ENCODE measurements at regions not wholly inside any gene's neighbourhood (a gene's known extent, or its start where the extent isn't known, plus 50 kb on each side); places are given as distances from the start of the nearest gene placed in this dataset.
"Not testable (repeated sequence)": the region's sequence is repeated elsewhere in the genome, so short reads cannot be mapped to it uniquely, and the experiment has no call there.

DNA sequence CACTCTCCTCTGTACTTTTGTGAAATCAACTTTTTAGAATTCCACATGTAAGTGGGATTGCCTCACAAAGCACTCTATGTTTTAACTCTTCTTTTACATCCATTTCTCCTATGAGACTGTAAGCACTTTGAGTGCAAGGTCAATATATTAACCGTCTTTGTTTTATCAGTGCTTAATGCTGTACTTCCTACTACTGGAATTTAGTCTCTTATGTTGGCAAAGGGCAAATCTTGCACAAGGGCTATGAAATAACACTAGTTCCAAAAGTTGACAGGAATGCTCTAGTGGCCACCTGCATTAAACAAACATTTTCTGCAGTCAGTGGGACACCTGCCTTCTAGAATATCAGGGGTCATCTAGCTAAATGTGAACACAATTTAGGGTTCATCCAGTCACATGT lies 117.5 kb upstream of the SPATA31A3 start:
- H3K27me3 Mint-ChIP-seq (ENCODE audit: insufficient read depth, unreplicated experiment); H3K9me3 ChIP-seq; BruUV-seq (replicated peaks); POLR2A ChIA-PET; H3K4me3 Mint-ChIP-seq (ENCODE audit: unreplicated experiment); H3K27me3 ChIP-seq (replicated peaks; ENCODE audit: control insufficient read depth, insufficient read depth, low read length); H3K4me1 ChIP-seq; CTCF ChIA-PET; H3K36me3 Mint-ChIP-seq (ENCODE audit: insufficient read depth, unreplicated experiment); H3K9me3 Mint-ChIP-seq (ENCODE audit: unreplicated experiment); DNase-seq; H3K4me1 Mint-ChIP-seq (ENCODE audit: low read depth, unreplicated experiment); H3K4me3 ChIP-seq (ENCODE audit: low read depth, low read length); H3K27ac Mint-ChIP-seq (ENCODE audit: unreplicated experiment); H3K36me3 ChIP-seq (ENCODE audit: control insufficient read depth, insufficient read depth, low read length); intact Hi-C loops (cut with micrococcal nuclease; ENCODE audit: unreplicated experiment): not testable (repeated sequence)

DNA sequence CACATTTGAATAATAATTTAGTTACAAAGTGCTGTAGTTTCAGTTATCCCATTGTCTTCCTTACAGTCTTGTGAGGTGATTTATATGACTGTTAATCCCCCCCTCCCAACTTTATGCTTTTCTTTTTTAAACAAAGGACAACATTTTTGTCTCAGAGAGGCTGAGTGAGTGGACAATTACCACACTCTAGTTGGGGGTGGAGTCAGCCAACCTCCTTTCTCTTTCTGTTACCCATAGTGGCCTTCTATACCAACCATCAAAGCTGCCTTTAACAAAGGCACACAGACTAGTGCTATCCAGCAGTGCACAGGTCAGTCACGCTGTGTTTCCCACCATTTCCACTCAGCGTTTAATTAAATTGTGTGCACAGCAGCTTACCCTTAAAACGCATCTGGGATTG lies 114.3 kb upstream of the SPATA31A3 start:
- BruUV-seq (replicated peaks); H3K27me3 Mint-ChIP-seq (ENCODE audit: insufficient read depth, unreplicated experiment); POLR2A ChIA-PET; H3K4me3 Mint-ChIP-seq (ENCODE audit: unreplicated experiment); intact Hi-C loops (cut with micrococcal nuclease; ENCODE audit: unreplicated experiment); H3K27ac Mint-ChIP-seq (ENCODE audit: unreplicated experiment); H3K36me3 Mint-ChIP-seq (ENCODE audit: insufficient read depth, unreplicated experiment); H3K4me3 ChIP-seq (ENCODE audit: low read depth, low read length); H3K9me3 ChIP-seq; H3K4me1 ChIP-seq; H3K9me3 Mint-ChIP-seq (ENCODE audit: unreplicated experiment); H3K4me1 Mint-ChIP-seq (ENCODE audit: low read depth, unreplicated experiment); DNase-seq; CTCF ChIA-PET; H3K27me3 ChIP-seq (replicated peaks; ENCODE audit: control insufficient read depth, insufficient read depth, low read length); H3K36me3 ChIP-seq (ENCODE audit: control insufficient read depth, insufficient read depth, low read length): not testable (repeated sequence)

DNA sequence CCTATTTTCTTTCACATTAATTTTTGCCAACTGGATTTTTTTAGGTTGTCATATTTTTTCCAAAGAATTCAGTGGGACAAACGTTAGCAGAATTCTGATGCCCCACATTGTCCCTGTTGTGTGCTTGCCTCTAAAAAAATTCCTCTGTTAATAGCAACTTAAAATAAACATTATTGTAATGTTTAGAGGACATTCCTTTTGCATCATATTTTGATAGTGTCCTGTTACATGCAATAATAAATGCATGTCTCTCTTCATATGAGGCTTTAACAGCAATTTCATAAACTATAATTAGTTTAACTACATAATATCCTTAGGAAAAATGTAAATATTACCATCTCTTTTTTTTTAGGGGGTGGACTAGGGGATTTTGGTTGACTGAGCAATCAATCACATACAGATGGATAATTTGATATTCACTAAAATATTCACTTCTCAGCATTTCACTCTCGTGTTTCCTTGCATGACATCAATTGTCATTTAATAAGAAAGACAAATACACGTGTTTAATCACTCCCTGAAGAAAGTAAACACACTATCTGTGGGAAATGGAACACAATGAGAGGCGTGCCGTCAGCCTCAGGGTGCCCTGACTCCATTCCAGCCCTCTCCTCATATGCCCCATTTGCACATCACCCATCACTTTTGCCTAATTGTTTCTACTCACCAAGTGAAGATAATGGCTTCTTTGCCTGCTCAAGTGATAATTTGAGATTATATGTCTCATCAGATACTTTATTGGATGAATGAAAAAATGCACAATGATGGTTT lies 110.3 kb upstream of the SPATA31A3 start:
- H3K4me3 ChIP-seq (ENCODE audit: low read depth, low read length); DNase-seq; intact Hi-C loops (cut with micrococcal nuclease; ENCODE audit: unreplicated experiment); H3K36me3 ChIP-seq (ENCODE audit: control insufficient read depth, insufficient read depth, low read length); CTCF ChIA-PET; H3K4me1 ChIP-seq; POLR2A ChIA-PET; H3K27ac Mint-ChIP-seq (ENCODE audit: unreplicated experiment); H3K9me3 ChIP-seq; H3K4me1 Mint-ChIP-seq (ENCODE audit: low read depth, unreplicated experiment); H3K4me3 Mint-ChIP-seq (ENCODE audit: unreplicated experiment); BruUV-seq (replicated peaks); H3K36me3 Mint-ChIP-seq (ENCODE audit: insufficient read depth, unreplicated experiment); H3K27me3 Mint-ChIP-seq (ENCODE audit: insufficient read depth, unreplicated experiment); H3K27me3 ChIP-seq (replicated peaks; ENCODE audit: control insufficient read depth, insufficient read depth, low read length); H3K9me3 Mint-ChIP-seq (ENCODE audit: unreplicated experiment): not testable (repeated sequence)

DNA sequence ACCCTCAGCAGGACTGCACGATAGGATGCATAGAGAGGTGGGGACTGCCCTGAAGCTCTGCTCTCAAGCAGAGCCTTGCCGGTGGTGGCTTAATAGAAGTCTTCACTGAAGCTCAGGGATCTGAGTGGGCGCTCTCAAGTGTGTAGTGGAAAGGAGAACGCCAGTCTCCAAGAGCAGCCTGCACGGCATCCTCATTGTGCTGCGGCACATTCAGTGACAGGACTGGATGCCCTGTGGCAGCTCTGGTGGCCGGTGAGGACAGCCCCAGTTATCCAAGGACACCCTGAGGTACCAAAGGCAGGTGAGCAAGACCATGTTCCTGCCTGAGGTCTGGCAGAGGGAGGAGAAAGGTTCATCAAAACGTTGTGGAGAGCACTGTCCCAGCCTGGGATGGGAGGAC lies 98.8 kb upstream of the SPATA31A3 start:
- H3K36me3 Mint-ChIP-seq (ENCODE audit: insufficient read depth, unreplicated experiment); H3K4me1 Mint-ChIP-seq (ENCODE audit: low read depth, unreplicated experiment); H3K4me3 ChIP-seq (ENCODE audit: low read depth, low read length); H3K4me1 ChIP-seq; H3K27me3 ChIP-seq (replicated peaks; ENCODE audit: control insufficient read depth, insufficient read depth, low read length); DNase-seq; BruUV-seq (replicated peaks); H3K27me3 Mint-ChIP-seq (ENCODE audit: insufficient read depth, unreplicated experiment); POLR2A ChIA-PET; H3K9me3 Mint-ChIP-seq (ENCODE audit: unreplicated experiment); CTCF ChIA-PET; H3K27ac Mint-ChIP-seq (ENCODE audit: unreplicated experiment); H3K9me3 ChIP-seq; H3K36me3 ChIP-seq (ENCODE audit: control insufficient read depth, insufficient read depth, low read length); H3K4me3 Mint-ChIP-seq (ENCODE audit: unreplicated experiment); intact Hi-C loops (cut with micrococcal nuclease; ENCODE audit: unreplicated experiment): not testable (repeated sequence)

DNA sequence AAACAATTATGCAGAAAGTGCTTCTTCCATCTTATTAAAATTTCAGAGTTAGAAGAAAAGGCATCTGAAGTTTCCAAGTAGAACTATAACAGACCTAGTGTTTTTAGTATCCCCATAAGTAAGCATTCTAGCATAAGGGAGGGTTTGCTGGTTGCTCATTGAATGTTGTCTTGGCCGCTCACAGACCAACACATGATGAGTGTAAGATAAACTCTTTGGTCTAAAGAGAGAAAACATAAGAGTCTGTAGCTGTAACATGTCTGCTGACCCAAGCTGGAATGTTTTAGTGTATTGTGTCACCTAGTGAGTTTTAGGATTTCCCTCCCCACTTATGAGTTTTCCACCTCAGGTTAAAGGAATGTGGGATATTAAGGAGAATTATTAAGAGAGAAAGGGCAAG lies 94.5 kb upstream of the SPATA31A3 start:
- H3K9me3 ChIP-seq; H3K36me3 ChIP-seq (ENCODE audit: control insufficient read depth, insufficient read depth, low read length); H3K9me3 Mint-ChIP-seq (ENCODE audit: unreplicated experiment); POLR2A ChIA-PET; H3K4me1 ChIP-seq; H3K27me3 Mint-ChIP-seq (ENCODE audit: insufficient read depth, unreplicated experiment); BruUV-seq (replicated peaks); H3K4me1 Mint-ChIP-seq (ENCODE audit: low read depth, unreplicated experiment); H3K4me3 ChIP-seq (ENCODE audit: low read depth, low read length); H3K36me3 Mint-ChIP-seq (ENCODE audit: insufficient read depth, unreplicated experiment); H3K27ac Mint-ChIP-seq (ENCODE audit: unreplicated experiment); H3K27me3 ChIP-seq (replicated peaks; ENCODE audit: control insufficient read depth, insufficient read depth, low read length); DNase-seq; H3K4me3 Mint-ChIP-seq (ENCODE audit: unreplicated experiment); CTCF ChIA-PET; intact Hi-C loops (cut with micrococcal nuclease; ENCODE audit: unreplicated experiment): not testable (repeated sequence)

DNA sequence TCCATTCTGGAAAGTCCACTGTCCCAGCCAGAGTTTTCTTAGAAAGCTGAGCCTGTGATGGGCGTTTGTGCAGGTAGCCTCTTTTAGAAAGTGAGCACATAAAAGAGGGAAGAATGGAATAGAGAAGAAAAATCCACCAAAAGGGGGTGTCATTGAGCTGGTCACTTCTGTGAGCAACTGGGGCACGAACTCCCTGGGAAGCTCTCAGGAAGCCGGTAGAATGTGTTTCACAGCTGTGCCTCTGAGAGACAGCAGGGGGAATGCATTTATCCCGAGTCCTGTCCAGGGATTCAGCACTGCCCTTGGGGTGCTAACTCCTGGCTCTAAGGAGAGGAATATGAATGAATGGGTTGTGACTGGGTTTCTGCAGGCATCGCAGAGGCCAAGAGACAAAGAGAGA lies 73.8 kb upstream of the SPATA31A3 start:
- CTCF ChIA-PET; H3K4me3 ChIP-seq (ENCODE audit: low read depth, low read length); intact Hi-C loops (cut with micrococcal nuclease; ENCODE audit: unreplicated experiment); BruUV-seq (replicated peaks); H3K36me3 Mint-ChIP-seq (ENCODE audit: insufficient read depth, unreplicated experiment); H3K27me3 ChIP-seq (replicated peaks; ENCODE audit: control insufficient read depth, insufficient read depth, low read length); H3K9me3 ChIP-seq; H3K36me3 ChIP-seq (ENCODE audit: control insufficient read depth, insufficient read depth, low read length); H3K27ac Mint-ChIP-seq (ENCODE audit: unreplicated experiment); H3K9me3 Mint-ChIP-seq (ENCODE audit: unreplicated experiment); H3K27me3 Mint-ChIP-seq (ENCODE audit: insufficient read depth, unreplicated experiment); POLR2A ChIA-PET; H3K4me3 Mint-ChIP-seq (ENCODE audit: unreplicated experiment); H3K4me1 ChIP-seq; H3K4me1 Mint-ChIP-seq (ENCODE audit: low read depth, unreplicated experiment); DNase-seq: not testable (repeated sequence)

DNA sequence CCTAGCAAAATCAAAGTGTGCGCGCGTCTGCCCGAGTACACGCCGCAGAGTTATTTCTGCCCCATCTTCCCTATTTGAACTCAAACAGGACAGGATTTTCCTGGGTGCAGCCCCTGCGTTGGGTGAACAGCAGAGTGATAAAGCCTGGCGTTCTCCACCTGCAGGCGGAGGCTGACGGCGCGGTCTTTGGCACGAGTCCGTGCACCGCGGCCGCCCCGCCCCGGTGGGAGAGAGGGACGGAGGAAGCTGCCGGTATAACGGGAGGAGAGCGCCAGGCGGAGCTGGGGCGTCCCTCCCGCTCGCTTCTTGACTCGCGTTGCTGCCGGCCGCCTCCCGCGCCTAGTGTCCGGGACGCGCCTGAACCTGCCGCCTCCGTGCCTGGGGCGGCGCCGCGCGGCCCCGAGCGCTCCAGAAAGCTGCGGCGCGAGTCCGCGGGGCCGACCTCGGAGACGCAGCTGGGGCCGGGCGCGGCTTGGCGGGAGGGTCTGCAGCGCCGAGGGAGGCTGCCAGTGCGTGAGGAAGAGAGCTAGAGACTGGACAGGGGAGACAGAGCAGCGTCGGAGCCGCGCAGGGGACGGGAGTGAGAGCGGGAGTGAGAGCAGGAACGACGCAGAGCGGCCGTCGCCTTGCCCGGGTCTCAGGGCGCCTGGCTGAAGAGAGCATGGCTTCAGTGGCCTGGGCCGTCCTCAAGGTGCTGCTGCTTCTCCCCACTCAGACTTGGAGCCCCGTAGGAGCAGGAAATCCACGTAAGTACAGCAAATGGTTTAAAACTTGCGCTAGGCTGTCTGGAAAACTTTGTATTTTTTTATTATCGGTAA lies 66.8 kb upstream of the SPATA31A3 start:
- H3K9me3 ChIP-seq; H3K4me1 Mint-ChIP-seq (ENCODE audit: low read depth, unreplicated experiment); H3K9me3 Mint-ChIP-seq (ENCODE audit: unreplicated experiment); BruUV-seq (replicated peaks); H3K4me3 ChIP-seq (ENCODE audit: low read depth, low read length); H3K27me3 ChIP-seq (replicated peaks; ENCODE audit: control insufficient read depth, insufficient read depth, low read length); H3K27me3 Mint-ChIP-seq (ENCODE audit: insufficient read depth, unreplicated experiment); POLR2A ChIA-PET; H3K36me3 ChIP-seq (ENCODE audit: control insufficient read depth, insufficient read depth, low read length); H3K36me3 Mint-ChIP-seq (ENCODE audit: insufficient read depth, unreplicated experiment); H3K4me1 ChIP-seq; CTCF ChIA-PET; intact Hi-C loops (cut with micrococcal nuclease; ENCODE audit: unreplicated experiment); H3K27ac Mint-ChIP-seq (ENCODE audit: unreplicated experiment): not testable (repeated sequence)
- peak overlapping the region; percentile 52 for H3K4me3 Mint-ChIP-seq (ENCODE audit: unreplicated experiment)
- DNase-seq: peak; percentile 1 to 12

Measured in Caco-2 (cell line).